ENCODE measurements at regions not wholly inside any gene's neighbourhood (a gene's known extent, or its start where the extent isn't known, plus 50 kb on each side); places are given as distances from the start of the nearest gene placed in this dataset.
"Not testable (repeated sequence)": the region's sequence is repeated elsewhere in the genome, so short reads cannot be mapped to it uniquely, and the experiment has no call there.

DNA sequence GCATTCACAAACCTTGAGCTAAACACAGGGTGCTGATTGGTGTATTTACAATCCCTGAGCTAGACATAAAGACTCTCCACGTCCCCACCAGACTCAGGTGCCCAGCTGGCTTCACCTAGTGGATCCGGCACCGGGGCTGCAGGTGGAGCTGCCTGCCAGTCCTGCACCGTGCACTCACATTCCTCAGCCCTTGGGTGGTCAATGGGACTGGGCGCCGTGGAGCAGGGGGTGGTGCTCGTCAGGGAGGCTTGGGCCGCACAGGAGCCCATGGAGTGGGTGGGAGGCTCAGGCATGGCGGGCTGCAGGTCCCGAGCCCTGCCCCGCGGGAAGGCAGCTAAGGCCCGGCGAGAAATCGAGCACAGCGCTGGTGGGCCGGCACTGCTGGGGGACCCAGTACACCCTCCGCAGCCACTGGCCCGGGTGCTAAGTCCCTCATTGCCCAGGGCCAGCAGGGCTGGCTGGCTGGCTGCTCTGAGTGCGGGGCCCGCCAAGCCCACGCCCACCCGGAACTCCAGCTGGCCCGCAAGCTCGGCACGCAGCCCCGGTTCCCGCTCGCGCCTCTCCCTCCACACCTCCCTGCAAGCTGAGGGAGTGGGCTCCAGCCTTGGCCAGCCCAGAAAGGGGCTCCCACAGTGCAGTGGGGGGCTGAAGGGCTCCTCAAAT lies 622.2 kb upstream of the ADGRL2 start:
- ATAC-seq; DNase-seq; intact Hi-C loops (cut with micrococcal nuclease): not testable (repeated sequence)

DNA sequence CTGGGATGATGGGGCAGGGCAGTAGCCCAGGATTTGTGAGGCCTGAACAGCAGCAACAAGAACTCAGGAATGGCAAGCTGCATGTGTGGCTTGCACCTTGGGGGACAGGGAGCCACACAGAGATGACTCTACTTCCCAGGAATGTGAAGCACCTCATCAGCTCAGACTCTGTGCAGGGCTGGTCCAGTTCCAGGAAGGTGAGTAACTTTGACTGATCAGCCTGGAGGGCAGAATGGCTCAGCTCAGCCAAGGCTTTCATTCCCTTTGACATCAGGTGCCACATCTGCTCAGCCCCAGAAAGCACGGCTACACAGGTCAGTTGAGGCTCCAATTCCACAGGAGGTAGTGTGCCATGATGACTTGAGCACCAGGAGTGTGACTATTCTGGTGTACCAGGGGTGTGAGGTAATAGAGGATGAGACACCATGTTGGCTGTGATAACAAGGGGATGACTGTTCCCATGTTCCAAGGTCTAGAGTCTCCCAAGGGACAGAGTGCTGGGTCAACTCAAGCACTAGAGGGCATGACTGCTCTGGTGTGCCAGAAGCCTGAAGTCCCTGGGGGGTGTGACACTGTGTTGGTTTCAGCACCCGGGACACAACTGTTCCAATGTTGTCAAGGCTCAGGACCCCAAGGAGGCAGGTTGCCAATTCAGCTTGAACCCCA lies 625.8 kb upstream of the ADGRL2 start:
- intact Hi-C loops (cut with micrococcal nuclease) = no loop called here
- ATAC-seq (no peak), DNase-seq (no peak)

DNA sequence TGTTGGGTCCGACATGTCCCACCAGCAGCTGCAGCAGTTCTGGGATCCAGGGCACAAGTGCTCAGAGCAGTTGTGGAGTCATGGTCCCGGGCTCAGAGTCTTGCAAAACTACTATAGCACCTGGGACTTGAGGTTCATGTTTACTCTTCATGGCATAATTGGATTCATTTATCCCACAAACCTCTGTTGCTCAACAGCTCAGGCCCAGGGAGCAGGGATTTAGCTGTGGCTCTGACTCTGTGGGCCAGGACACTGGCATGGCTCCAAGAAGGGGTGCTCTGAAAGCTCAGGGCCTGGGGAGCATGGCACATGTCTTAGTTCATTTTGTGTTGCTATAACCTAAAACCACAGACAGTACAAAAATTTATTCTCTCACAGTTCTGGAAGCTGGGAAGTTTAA lies 626.7 kb upstream of the ADGRL2 start:
- intact Hi-C loops (cut with micrococcal nuclease) = no loop called here
- no peak for DNase-seq
- no peak for ATAC-seq

DNA sequence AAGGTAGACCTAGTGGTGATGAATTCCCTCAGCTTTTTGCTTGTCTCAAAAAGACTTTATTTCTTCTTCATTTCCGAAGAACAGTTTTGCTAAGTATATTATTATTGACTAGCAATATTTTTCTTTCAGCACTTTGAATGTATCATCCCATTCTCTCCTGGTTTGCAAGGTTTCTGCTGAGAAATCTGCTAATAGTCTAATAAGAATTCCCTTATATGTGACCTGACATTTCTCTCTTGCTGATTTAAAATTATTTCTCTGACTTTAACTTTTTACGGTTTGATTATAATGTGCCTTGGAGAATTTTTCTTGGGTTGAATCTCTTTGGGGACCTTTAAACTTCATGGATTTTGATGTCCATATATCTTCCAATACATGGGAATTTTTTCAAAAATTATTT lies 628.3 kb upstream of the ADGRL2 start:
- intact Hi-C loops (cut with micrococcal nuclease) = no loop called here
- ATAC-seq (no peak), DNase-seq (no peak)

DNA sequence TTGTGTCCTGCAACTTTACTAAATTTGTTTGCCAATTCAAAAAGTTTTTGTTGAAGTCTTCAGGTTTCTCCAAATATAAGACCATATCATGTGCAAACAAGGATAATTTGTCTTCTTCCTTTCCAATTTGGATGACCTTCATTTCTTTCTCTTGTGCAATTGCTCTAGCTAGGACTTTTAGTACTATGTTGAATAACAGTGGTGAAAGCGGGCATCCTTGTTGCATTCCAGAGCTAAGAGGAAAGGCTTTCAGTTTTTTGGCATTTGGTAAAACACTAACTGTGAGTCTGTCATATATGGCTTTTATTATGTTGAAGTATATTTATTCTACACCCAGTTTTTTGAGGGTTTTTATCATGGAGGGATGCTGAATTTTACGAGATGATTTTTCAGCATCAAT lies 630.0 kb upstream of the ADGRL2 start:
- intact Hi-C loops (cut with micrococcal nuclease) = no loop called here
- DNase-seq (no peak), ATAC-seq (no peak)

DNA sequence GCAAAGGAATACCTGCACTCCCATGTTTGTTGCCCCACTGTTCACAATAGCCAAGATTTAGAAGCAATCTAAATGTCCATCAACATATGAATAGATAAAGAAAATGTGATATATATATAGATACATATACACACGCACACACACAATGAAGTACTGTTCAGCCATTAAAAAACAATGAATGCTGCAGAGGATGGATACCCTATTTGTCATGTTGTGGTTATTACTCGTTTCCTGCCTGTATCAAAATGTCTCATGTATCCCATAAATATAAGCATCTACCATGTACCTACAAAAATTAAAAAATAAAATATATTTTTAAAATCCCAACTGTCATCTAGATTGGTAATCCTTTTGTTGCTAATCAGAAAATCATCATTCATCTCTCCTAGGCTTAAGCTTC lies 634.8 kb upstream of the ADGRL2 start:
- DNase-seq = no peak
- intact Hi-C loops (cut with micrococcal nuclease) = no loop called here
- ATAC-seq = no peak

DNA sequence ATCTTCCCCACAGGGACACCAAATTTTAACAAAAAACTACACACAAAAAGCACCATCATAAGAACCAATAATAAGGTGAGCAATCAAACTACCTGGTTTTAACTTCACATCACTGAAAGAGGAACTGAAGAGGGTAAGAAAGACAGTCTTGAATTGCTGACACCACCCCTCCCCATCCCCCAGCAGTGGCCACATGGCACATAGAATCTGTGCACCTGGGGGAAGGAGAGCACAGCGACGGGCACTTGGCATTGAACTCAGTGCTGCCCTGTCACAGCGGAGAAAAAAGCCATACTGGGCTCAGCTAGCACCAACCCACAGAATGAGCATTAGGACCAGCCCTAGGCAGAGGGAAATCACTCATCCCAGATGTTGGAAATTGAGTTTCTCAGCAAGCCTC lies 640.0 kb upstream of the ADGRL2 start:
- intact Hi-C loops (cut with micrococcal nuclease) = no loop called here
- DNase-seq (no peak), ATAC-seq (no peak)

DNA sequence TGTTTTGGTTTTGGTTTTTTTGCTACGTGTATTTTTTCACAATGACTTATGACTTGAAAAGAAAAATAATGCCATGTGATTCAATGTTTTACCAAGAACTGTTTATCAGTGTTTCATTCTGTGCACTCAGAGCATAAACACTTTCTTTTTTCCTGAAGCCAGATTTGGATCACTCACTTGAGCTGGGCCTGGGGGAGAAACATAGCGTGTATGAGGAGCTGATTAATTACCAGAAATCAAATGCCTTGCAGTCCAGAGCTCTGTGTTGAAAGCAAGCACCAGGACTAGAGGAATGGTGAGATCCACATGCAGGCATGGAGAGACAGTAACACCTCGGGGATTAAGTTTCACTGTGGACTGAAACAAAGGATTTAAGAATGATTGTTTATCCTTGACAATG lies 642.1 kb upstream of the ADGRL2 start:
- intact Hi-C loops (cut with micrococcal nuclease) = no loop called here
- no peak for DNase-seq
- no peak for ATAC-seq

DNA sequence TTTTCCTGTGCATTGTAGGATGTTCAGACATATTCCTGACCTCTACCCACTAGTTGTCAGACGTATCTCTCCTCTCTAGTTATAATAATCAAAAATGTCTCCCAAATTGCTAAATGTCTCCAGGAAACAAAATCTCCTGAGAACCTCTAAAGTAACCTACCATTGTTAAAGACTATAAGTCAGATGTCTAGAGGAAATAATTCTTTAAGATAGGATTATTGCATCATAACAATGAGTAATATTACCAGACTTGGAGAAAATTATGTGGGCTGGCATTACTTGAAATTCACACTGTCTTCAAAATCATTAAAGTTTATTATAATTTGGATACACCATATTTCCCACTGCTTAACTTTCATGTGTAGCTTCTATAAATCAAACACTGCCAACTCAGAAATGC lies 643.0 kb upstream of the ADGRL2 start:
- intact Hi-C loops (cut with micrococcal nuclease) = no loop called here
- no peak for ATAC-seq

DNA sequence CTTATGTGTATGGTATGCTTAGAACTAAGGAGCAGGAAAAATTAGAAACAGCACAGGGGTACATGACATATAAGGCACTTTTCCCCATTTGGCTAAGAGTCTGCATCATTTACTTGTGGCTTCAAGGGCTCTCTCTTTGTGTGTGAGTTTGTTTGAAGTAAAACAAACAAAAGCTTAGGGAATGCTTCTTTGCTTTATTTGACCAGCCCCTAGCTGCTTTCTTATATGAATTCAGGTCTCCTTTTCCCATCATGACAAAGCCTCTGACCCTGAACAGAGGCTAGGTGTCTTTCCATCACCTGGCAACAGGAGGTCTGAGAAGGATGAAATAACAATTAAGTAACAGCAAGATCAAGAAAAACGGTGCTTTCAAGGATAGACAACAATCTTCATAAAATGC lies 643.8 kb upstream of the ADGRL2 start:
- intact Hi-C loops (cut with micrococcal nuclease) = no loop called here
- ATAC-seq (no peak), DNase-seq (no peak)

More for the DNA sequence above, 643.0 kb upstream of the ADGRL2 start:
- DNase-seq = no peak

DNA sequence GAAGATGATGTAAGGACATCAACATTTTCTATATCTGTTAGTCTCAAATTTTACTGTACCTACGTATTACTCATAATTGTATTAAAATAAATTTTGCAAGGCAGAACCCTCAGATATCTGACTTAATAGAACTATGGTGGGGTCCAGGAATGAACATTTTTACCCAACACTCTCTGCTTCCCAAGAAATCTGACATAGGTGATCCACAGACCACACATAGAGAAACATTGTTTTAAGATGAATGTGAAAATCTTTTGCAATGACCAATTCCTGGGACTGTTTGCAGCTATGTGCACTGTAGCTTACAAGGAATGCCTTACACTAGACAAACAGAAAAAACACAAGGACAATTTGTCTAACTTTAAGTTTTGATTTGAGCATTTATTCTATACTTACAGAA lies 645.6 kb upstream of the ADGRL2 start:
- DNase-seq (no peak), ATAC-seq (no peak)
- intact Hi-C loops (cut with micrococcal nuclease) = no loop called here

DNA sequence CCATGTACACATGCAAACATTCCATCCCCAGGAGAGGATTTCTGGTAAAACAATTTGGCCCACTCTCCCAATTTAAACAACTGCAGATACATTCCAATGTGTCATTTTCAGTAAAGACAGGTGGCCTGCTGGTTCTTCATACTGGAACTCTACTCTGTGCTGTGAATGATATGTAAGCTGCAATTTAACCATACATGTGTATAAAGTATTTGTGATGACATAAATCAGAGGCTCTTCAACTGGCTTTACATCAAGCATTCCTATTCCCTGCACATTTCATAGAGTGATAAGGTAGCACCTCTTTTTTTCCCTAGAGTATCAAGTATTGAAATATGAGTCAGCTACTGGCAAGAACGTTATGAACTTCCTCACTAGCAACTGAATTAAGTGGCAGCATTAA lies 649.5 kb upstream of the ADGRL2 start:
- ATAC-seq = peak; percentile 21
- DNase-seq = no peak
- intact Hi-C loops (cut with micrococcal nuclease) = no loop called here

DNA sequence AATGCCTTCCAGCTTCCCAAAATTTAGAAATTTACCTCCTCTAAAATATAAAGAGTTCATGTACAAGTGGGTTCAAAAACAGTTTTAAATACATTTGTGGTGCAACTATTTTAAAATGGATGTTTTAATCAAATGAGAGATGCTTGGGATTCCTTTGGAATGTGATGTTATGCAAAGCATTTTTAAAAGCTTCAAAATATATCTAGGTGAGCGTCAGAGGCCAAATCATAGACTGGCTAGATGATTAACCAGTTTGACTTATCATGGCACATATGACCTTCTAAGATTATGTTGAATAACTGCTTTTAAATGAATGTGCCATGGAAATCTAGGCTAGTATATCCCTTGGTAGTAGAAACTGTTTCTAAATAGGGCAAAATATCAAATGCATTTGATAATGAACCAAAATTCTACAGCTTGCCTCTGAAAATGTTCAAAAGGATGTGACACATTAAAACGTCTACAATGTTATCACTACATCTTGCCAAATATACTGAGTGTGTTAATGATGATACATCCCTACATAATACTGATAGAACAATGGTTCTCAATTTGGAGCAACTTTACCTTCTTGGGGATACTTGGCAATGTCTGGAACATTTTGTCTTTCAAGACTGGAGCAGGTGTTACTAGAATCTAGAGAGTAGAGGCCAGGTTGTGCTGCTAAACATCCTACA lies 650.9 kb upstream of the ADGRL2 start:
- intact Hi-C loops (cut with micrococcal nuclease) = no loop called here
- ATAC-seq (no peak), DNase-seq (no peak)

DNA sequence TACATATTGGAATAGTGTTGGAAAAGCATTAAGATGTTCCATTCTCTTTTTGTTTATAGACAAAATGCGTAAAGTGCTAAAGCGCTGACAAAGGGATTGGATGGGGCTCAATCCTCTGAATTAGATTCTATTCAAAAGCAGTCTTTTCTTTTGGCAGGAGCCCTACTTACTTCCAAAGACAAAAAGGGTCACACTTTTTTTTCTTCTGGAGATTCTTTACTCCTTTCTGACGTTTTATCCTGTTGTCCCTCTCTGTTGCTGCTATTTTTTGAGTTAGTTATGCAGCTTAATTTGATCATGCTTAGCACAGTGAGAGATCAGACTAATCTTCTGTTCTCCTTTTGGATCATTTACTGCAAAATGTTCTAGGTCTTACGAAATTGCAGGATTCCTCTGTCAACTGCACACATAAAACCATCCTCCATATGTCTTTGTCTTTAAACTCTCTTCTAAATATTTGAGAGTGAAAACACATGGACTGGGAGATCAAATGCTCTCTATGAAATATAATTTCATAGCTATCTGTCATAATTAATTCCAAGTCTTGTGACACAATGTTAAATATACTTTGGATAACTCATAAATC lies 656.4 kb upstream of the ADGRL2 start:
- intact Hi-C loops (cut with micrococcal nuclease) = no loop called here
- no peak for DNase-seq
- ATAC-seq = no peak

DNA sequence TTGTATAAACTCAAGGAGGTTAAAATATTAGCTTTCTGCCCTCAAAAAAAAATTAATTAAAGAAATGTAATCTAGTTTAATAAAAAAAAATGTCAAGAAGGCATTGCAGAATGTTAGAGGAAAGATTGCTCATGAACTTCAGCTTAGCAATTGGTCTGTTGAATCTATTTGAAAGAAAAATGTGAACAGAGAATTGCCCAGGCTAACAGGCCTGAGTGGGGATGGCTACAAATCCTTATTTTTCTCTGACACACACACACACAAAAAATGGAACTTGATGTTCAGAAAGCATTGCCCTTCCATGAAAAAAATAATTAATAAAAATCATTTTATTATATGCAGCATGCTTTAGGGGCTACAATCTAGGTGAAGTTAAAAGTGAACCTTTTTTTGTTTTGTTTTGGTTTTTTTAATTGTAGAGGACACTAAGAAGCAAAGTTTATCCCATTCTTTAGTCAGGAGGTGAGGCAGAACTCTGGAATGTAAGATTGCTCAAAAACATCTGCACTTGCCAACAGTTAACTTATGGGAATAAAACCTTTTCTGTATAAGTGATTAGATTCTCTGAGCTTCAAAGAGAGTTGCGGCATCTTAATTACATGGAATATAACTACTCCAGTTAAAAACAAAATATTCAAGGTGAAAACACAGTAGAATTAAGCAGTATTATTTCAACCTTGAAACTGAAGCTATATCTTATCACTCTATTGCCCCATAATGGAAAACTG lies 658.5 kb upstream of the ADGRL2 start:
- DNase-seq (no peak), ATAC-seq (no peak)
- intact Hi-C loops (cut with micrococcal nuclease) = no loop called here

DNA sequence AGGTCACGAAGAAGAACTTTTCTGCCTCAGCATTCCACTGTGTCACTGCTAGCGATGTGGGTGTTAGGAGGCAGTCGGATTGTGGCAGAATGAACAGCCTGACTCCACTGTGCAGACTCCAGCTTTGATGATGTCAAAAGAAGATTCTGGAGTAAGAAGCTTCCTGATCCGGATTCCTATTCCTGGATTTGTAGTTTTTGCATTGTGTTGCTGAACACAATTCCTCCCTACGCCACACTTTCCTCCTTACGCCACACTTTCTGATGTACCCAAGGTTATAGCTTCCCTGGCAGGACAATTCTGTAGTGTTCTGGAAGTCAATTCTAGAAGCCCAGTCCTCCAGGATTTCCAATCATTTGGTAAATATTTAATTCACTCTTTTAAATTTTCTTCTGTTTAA lies 665.2 kb upstream of the ADGRL2 start:
- DNase-seq (no peak), ATAC-seq (no peak)
- intact Hi-C loops (cut with micrococcal nuclease) = no loop called here

DNA sequence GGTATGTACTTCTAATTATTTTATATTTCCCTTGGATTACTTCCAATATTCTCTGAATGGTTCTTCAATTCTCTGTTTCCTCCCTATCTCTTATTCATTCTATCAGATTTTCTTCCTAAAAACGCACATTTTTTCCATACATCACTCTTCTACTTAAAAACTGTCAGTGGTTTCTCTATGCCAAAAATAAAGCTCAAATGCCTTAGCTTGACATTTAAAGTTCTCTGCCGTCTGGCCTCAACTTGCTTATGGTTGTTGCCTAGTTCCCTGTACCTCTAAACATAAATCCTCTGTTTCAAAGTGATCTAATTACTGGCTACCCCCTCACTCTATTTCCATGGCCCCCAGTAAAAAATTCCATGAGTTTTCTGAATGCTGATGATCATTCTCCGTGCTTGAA lies 671.0 kb upstream of the ADGRL2 start:
- ATAC-seq (no peak), DNase-seq (no peak)
- intact Hi-C loops (cut with micrococcal nuclease) = no loop called here

DNA sequence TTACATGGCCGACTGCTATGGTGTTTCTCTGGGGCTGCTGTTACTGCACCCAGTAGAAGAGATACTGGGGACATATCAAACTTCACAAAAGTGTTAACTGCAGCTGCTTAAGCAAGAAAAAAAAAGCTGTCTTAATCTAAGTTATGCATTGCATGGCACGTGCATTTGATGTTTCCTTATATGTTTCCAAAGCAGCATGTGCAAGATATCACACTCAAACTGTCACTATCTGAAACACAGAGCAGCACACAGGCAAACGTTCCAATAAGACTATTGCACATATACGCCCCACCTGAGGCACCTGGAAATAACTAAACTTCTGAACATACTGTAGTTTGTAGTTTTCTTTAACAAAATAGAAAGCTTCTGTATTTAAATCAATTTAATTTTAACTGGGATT lies 671.4 kb upstream of the ADGRL2 start:
- no peak for ATAC-seq
- intact Hi-C loops (cut with micrococcal nuclease) = no loop called here
- no peak for DNase-seq

DNA sequence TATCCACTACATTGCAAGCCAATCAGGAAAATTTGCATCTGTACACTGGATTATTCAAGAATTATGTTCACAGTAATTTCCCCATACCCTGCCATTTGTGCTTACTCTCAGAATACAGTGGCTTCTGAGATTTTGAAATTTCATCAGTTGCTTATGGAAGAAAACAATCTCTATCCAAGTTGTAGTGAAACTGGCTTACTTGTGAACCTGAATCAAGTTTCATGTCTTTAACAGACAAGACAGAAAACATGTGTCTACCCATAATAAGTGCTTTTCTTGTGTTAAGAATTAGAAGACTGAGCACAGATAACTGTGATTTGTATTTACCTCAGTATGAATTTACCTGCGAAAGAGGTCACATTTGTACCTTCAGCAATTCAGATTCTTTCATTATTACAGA lies 672.7 kb upstream of the ADGRL2 start:
- DNase-seq (no peak), ATAC-seq (no peak)
- intact Hi-C loops (cut with micrococcal nuclease) = no loop called here

DNA sequence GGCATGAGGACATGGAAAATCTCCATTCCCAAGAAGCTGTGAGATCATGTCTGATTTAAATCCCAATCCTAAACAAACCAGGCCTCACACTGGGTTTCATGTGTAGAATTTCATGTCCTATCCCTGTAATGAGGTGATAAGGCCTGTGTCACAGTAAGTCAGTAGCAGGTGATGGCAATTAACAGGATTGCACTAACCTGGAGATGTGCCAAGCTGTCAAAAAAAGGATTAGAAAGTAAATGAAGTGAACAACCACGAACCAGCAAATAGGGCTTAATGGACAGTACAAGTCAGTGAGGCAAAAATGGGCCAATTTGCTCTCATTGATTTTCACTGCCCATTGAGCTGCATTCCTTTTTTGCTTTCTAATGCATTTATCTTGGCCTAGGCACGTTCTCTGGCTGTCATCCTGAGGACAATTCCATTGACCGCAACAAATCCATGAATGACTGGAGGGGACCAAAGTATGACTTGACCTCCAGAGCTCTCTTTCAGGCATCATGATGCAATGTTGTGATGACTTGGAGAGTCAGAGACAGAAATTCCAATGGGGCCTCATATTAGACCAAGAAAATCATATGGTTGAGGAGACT lies 673.6 kb upstream of the ADGRL2 start:
- no peak for ATAC-seq
- intact Hi-C loops (cut with micrococcal nuclease) = no loop called here
- no peak for DNase-seq

Data from left ventricle myocardium superior (tissue), 1 donor.